ENCODE measurements at regions not wholly inside any gene's neighbourhood (a gene's known extent, or its start where the extent isn't known, plus 50 kb on each side); places are given as distances from the start of the nearest gene placed in this dataset.

DNA sequence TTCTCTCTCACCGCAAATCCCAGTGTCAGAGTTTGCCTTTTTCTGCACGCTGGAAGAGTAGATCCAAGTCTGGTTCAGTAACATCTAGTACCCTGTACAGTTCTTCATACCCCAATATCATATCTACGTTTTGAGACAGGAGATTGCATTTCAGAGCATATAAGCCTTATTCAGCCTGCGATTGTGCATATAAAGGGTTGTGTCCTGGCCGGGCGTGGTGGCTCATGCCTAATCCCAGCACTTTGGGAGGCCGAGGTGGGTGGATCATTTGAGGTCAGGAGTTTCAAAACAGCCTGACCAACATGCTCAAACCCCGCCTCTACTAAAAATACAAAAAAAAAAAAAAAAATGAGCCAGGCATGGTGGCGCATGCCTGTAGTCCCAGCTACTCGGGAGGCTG lies 104.9 kb downstream of the MTNR1B start:
- no peak for FAIRE-seq
- no peak for DNase-seq (ENCODE audit: low spot score)

DNA sequence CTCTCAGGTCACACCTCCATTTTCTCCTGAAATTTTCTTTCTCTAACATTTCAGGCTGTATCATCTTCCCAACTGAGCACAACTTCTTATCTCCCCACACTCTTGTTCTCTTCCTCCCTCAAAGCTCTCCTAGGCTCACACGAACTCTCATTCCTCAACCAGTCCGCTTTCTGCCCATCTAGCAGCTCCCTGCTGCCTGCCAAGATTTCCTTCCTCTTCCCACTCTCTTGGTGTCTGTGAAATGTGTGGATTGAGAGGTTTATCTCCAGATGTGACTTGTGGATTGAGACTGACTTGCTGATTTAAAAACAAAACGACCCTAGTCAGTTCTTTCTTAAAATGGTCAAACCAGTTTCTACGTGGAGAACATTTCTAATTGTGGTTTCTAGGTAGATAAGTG lies 106.3 kb downstream of the MTNR1B start:
- FAIRE-seq (no peak), DNase-seq (ENCODE audit: low spot score) (no peak)

DNA sequence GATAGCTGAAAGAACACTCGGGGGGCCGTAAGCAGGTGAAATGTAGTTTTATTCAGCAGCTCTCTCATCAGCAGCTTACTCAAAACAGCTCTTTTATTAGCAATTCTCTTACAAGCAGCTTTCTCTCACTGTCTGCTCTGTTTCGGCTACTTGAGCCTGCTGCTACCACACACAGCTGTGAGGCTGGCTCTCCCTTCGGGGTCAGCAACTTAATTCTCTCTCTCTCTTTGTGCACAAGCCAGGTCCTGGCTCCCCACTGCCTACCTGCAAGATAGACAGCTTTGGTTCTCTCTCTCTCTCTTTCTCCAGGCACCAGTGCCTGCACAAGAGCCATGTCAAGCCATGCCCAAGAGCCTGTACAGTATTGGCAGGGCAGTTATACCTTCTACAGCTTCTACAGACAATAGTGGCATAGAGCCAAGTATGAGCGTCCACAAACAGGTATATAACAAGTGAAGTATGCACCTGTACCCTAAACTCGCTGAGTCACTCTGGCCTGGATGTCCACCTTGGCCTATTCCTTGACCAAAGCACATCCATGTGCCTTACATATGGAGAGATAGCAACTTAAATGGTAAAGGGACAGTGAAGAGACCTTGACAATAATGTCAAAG lies 110.8 kb downstream of the MTNR1B start:
- no peak for DNase-seq (ENCODE audit: low spot score)
- FAIRE-seq: no peak

DNA sequence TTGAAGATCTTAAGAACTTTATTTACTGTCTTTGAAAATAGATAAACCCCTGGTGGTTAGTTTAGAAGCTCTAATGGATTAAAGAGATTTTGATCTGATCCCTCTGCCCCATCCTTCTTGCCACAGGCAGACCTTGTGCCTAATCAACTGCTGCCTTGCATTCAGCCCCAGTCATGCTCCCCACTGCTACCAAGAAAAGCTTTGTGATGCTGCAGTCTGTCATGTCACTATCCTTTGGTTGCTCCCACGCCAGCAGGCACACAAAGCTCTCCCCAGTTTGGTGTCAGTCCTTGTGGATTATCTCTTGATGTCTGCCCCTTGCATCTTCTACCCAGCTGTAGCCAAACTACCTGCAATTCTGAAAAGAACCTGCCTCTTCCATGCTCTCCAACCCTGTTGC lies 112.2 kb downstream of the MTNR1B start:
- FAIRE-seq (no peak), DNase-seq (ENCODE audit: low spot score) (no peak)

DNA sequence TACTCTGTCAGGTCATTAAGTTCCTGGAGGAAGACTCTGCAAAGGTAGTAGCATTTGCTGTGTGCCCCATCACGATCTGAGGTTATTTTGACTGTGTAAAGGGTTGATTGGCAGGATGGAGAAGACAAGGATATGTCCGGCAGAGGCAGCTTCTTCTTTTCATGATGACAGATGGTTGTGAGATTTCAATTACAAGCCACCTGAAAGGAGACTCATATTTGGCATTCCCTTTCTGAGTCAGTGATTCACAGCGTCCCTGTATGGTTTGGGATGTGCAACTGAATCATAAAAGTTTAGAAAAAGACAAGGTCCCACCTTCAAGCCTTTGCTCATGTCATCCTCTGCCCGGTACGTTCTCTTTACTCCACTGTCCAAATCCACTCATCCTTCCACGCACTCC lies 113.4 kb downstream of the MTNR1B start:
- FAIRE-seq (no peak), DNase-seq (ENCODE audit: low spot score) (no peak)

DNA sequence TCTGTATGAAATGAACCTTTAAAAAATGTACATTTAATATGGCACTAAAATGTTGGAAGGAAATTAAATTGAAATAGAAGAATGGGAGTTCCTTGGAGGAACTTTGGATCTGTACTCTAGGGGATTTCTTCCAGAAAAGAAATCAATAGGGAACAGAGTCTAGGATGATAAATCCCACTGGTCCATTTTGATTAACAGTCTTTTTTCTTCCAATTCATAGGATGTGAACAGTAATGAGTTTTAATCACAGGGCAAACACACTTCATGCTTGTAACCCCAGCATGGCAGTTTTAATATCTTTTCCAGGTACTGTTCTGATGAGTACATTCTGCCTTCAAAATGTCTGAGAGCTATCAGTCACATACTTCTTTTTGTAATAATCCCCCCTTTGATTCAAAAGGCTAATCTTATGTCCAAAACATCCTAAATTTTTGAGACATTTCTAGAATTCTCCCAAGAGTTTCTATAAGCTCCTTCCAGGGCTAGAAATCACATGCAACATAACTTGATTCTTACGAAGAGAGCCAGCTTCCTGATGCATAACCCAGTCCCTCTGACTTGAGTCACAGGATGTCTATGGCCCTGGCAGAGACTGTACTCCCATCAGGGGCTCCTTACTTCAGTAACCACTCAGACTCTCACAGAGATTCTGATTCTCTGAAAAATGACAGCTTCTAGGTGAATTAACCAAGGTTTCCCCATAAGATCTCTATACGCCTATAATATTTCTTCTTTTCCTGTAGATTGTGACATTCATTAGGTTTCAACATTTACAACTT lies 112.9 kb downstream of the SLC36A4 start:
- FAIRE-seq (no peak), DNase-seq (ENCODE audit: low spot score) (no peak)

DNA sequence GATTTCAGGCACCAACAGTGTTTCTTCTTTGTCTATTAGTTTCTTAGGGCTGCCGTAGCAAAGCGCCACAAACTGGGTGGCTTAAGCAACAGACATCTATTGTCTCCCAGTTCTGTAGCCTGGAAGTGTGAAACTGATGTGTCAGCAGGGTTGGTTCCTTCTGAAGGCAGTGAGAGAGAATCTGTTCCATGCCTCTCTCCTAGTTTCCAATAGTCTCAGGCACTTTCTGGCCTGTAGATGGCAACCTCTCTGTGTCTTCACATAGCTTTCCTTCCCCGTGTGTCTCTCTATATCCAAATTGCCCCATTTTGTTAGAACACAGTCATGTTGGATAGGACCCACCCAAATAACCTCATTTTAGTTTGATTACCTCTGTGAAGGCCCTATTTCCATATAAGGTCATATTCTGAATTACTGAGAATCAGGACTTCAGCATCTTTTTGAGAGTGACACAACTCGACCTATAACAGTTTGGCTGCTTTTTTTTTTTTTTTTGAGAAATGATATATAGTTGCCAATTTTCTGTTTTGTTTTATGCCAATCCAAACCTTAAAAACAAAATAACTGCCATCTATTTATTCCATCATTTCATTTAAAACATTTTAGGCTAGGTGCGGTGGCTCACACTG lies 108.2 kb downstream of the SLC36A4 start:
- DNase-seq (ENCODE audit: low spot score) (peak; percentile 13), FAIRE-seq (no peak)
